Mesendoderm (in vitro differentiated cells): ENCODE measurements at regions not wholly inside any gene's neighbourhood (a gene's known extent, or its start where the extent isn't known, plus 50 kb on each side); places are given as distances from the start of the nearest gene placed in this dataset.

Experiments used
- DNase-seq: peaks from one replicate; pipeline ENCODE4 v3.0.0; 2013
- H2AK5ac ChIP-seq: 2 replicates; pipeline ENCODE4 v1.6.1; 2013; ENCODE audit warnings: low read length, inconsistent platforms
- H2BK120ac ChIP-seq: 2 replicates; pipeline ENCODE4 v1.6.1; 2013; ENCODE audit warnings: low read depth, mild to moderate bottlenecking, low read length, moderate library complexity, mixed read lengths
- H2BK15ac ChIP-seq: replicated peaks from 2 replicates; pipeline ENCODE4 v1.6.1; 2013; ENCODE audit warnings: low read depth, mild to moderate bottlenecking, moderate library complexity
- H2BK5ac ChIP-seq: 2 replicates; pipeline ENCODE4 v1.6.1; 2013; ENCODE audit warnings: low read length, inconsistent platforms
- H3K18ac ChIP-seq: 2 replicates; pipeline ENCODE4 v1.6.1; 2013; ENCODE audit warnings: mild to moderate bottlenecking, low read length, mixed read lengths
- H3K23ac ChIP-seq: one replicate; pipeline ENCODE4 v1.6.1; 2013; ENCODE audit warnings: low read length
- H3K27ac ChIP-seq: 2 replicates; pipeline ENCODE4 v1.5.1; 2013; ENCODE audit warnings: low read depth, mild to moderate bottlenecking, inconsistent platforms, low read length, moderate library complexity
- H3K27me3 ChIP-seq: 2 replicates; pipeline ENCODE4 v1.6.1; 2013; ENCODE audit warnings: low read length, control low read depth, mild to moderate bottlenecking, inconsistent platforms; ENCODE audit not compliant: insufficient read depth, poor library complexity
- H3K36me3 ChIP-seq: 2 replicates; pipeline ENCODE4 v1.6.1; 2013; ENCODE audit warnings: low read length, inconsistent platforms; ENCODE audit not compliant: control insufficient read depth, insufficient read depth
- H3K4ac ChIP-seq: one replicate; pipeline ENCODE4 v1.6.1; 2013; ENCODE audit warnings: low read depth, mild to moderate bottlenecking, low read length, moderate library complexity
- H3K4me1 ChIP-seq: 2 replicates; pipeline ENCODE4 v1.6.1; 2013; ENCODE audit warnings: low read depth, low read length, inconsistent platforms; ENCODE audit not compliant: control insufficient read depth
- H3K4me2 ChIP-seq: 2 replicates; pipeline ENCODE4 v1.6.1; 2013; ENCODE audit warnings: low read length
- H3K4me3 ChIP-seq: 2 replicates; pipeline ENCODE4 v1.5.1; 2013; ENCODE audit warnings: mild to moderate bottlenecking, low read length
- H3K56ac ChIP-seq: one replicate; pipeline ENCODE4 v1.6.1; 2013; ENCODE audit warnings: low read length
- H3K79me1 ChIP-seq: 2 replicates; pipeline ENCODE4 v1.6.1; 2013; ENCODE audit warnings: low read length, inconsistent platforms
- H3K79me2 ChIP-seq: 2 replicates; pipeline ENCODE4 v1.6.1; 2013; ENCODE audit warnings: mild to moderate bottlenecking, low read length; ENCODE audit not compliant: control insufficient read depth, insufficient read depth
- H3K9ac ChIP-seq: 2 replicates; pipeline ENCODE4 v1.6.1; 2013; ENCODE audit warnings: low read length, inconsistent platforms
- H4K5ac ChIP-seq: one replicate; pipeline ENCODE4 v1.6.1; 2013; ENCODE audit warnings: low read length
- H4K8ac ChIP-seq: one replicate; pipeline ENCODE4 v1.6.1; 2013; ENCODE audit warnings: low read depth, mild to moderate bottlenecking, control low read depth, low read length, moderate library complexity
- WGBS: extraction: QIAGEN DNeasy Blood & Tissue Kit; methylation state at CpG from one replicate; pipeline ENCODE4 v1.1.7; 2013; ENCODE audit warnings: low lambda C conversion rate, missing lambda C conversion rate; ENCODE audit not compliant: insufficient coverage; ENCODE audit errors: extremely low coverage; 5-methylcytosine and 5-hydroxymethylcytosine counted together

DNA sequence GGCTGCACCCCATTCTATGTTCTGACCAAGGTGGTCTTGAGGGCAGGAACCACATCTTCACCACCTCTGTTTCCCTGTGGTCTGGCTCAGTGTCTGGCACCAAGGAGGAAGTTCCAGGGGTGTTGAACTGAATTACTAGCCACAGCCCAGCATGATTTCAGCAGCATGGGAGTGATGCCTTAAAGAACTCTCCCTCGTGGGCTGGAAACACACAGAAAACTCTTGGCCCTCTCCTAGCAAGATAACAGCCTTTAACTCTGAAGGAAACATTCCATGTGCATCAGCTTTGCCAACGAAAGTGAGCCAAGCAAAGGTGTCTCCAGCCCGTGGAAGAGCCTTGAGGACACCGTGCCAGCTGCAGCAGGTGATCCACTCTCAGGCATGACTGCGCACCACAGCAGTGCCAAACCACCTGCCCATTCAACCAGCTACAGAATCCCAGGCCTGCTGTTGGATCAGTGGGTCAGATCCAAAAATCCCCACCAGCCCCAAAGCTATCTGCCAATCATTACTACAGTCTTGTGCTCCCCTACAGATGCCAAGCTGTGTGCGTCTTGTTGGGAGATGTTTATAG is 124.8 kb downstream of the TTC32 start:
- no peak overlapping the region for H2BK15ac ChIP-seq
- no peak overlapping the region for H3K23ac ChIP-seq
- no peak overlapping the region for H3K4me2 ChIP-seq
- H3K4me3 ChIP-seq, result no peak overlapping the region
- no peaks in the 10 kb centered on the region for H3K27me3 ChIP-seq
- no CpG with 5 or more reads among the region's 6 CpGs for WGBS
- H3K4ac ChIP-seq, result no peak overlapping the region
- H4K5ac ChIP-seq, result no peak overlapping the region
- no peak overlapping the region for H3K18ac ChIP-seq
- H2BK120ac ChIP-seq, result no peak overlapping the region
- H3K79me2 ChIP-seq, result no peaks in the 10 kb centered on the region
- no peak overlapping the region for H2AK5ac ChIP-seq
- H3K79me1 ChIP-seq, result no peaks in the 10 kb centered on the region
- no peak overlapping the region for H3K27ac ChIP-seq
- H4K8ac ChIP-seq, result no peak overlapping the region
- DNase-seq, result no peak
- H3K36me3 ChIP-seq, result no peaks in the 10 kb centered on the region
- peaks cover 11% of the 10 kb centered on the region for H3K4me1 ChIP-seq
- no peak overlapping the region for H3K9ac ChIP-seq
- H2BK5ac ChIP-seq, result no peak overlapping the region
- no peak overlapping the region for H3K56ac ChIP-seq

DNA sequence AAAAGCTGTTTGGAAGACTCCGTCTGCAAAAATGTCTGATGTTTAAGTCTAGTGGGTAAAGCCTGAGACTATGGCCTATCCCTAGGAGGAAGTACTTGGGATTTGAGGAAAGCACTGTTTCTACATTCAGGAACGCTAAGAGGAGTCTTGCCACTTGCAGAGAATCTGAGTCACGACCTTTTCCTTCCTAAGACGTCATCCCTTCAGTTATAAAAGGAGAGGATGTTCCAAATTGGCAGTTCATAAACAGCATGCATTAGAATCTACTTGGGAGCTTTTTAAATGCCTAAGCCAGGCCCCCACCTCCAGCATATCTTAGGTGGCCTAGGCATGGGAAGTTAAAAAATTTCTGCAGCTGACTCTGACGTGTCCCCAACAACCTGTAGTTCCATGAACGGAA is 125.9 kb downstream of the TTC32 start:
- Histone ChIP-seq H3K4me3 (no peak overlapping the region), H3K18ac (no peak overlapping the region), H3K56ac (no peak overlapping the region), H4K8ac (no peak overlapping the region), H2BK120ac (no peak overlapping the region), H3K27me3 (no peaks in the 10 kb centered on the region), H2AK5ac (no peak overlapping the region), H3K23ac (no peak overlapping the region), H3K27ac (no peak overlapping the region), H3K4ac (no peak overlapping the region), H3K9ac (no peak overlapping the region), H3K79me2 (no peaks in the 10 kb centered on the region), H2BK5ac (no peak overlapping the region), H3K4me2 (no peak overlapping the region), H3K36me3 (no peaks in the 10 kb centered on the region), H2BK15ac (no peak overlapping the region), H4K5ac (no peak overlapping the region), H3K4me1 (peaks cover 11% of the 10 kb centered on the region), H3K79me1 (no peaks in the 10 kb centered on the region)
- WGBS, result no CpG with 5 or more reads among the region's 6 CpGs
- no peak for DNase-seq

DNA sequence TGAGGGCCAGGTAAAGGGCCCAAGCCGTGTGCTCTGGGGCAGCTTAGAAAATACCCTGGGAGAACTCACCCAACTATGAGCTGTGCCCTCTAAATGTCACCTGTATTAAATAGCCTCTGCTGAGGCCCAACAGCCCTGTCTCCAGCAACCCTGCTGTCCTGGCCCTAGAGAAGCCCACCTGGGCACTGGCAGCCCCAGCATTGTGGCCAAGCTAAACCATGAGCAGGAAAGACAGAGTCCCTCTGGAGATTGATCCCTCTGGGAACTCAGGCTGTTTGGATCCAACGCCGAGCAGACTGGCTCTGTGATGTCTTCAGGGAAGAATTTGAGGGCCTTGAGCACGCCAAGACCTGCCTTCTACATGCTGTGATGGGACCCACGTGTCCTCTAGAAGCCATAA is 126.5 kb downstream of the TTC32 start:
- WGBS, result no CpG with 5 or more reads among the region's 5 CpGs
- Histone ChIP-seq H3K36me3 (no peaks in the 10 kb centered on the region), H3K79me1 (no peaks in the 10 kb centered on the region), H2BK15ac (no peak overlapping the region), H3K56ac (no peak overlapping the region), H3K4me2 (no peak overlapping the region), H3K27ac (no peak overlapping the region), H3K18ac (no peak overlapping the region), H3K4ac (no peak overlapping the region), H3K23ac (no peak overlapping the region), H2AK5ac (no peak overlapping the region), H2BK5ac (no peak overlapping the region), H3K79me2 (no peaks in the 10 kb centered on the region), H3K27me3 (no peaks in the 10 kb centered on the region), H2BK120ac (no peak overlapping the region), H4K5ac (no peak overlapping the region), H4K8ac (no peak overlapping the region), H3K4me3 (no peak overlapping the region), H3K9ac (no peak overlapping the region), H3K4me1 (peaks cover 11% of the 10 kb centered on the region)
- no peak for DNase-seq

DNA sequence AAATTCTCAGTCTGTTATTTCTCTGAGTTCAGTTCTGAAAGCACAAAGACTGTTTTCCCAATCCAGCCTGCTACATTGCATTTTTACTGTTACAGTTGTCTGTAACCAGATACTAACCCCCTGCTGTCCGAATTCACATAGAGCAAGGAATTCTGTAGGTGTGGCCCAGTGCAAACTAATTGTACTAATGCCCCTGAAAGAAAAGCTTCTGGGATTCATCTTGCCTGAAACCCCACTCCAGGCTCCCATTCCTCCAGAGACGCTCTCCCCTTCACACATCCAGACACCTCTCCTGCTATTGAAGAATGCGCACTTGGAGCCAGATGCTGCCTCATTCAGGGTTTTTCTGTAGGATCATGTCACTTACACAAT is 127.0 kb downstream of the TTC32 start:
- Histone ChIP-seq H3K56ac (peak overlapping the region; percentile 35), H3K18ac (no peak overlapping the region), H2BK15ac (no peak overlapping the region), H3K79me2 (no peaks in the 10 kb centered on the region), H3K23ac (no peak overlapping the region), H3K27ac (no peak overlapping the region), H3K9ac (no peak overlapping the region), H3K4me1 (peaks cover 11% of the 10 kb centered on the region), H3K79me1 (no peaks in the 10 kb centered on the region), H3K27me3 (no peaks in the 10 kb centered on the region), H2BK120ac (no peak overlapping the region), H4K8ac (no peak overlapping the region), H2BK5ac (no peak overlapping the region), H4K5ac (no peak overlapping the region), H3K4me3 (no peak overlapping the region), H3K4me2 (no peak overlapping the region), H3K4ac (no peak overlapping the region), H3K36me3 (no peaks in the 10 kb centered on the region), H2AK5ac (no peak overlapping the region)
- no CpG with 5 or more reads among the region's 3 CpGs for WGBS
- DNase-seq, result peak; percentile 86

DNA sequence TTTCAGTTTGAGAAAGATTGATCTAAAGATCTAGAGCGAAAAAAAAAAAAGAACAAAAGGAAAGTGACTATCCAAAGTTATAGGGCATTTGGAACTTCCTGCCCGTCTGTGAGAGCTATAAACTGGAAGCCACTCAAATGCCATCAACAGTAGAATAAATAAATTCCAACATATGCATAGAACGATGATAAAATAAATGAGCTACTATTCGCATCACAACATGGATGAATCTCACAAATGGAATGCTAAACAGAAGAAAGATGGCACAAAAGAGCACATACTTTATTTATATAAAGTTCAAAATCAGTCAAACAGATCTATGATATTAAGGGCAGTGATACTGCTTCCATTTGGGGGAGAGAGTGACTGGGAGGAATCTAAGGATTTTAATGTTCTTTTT is 128.8 kb downstream of the TTC32 start:
- H2AK5ac ChIP-seq, result no peak overlapping the region
- no peak overlapping the region for H2BK15ac ChIP-seq
- no peaks in the 10 kb centered on the region for H3K27me3 ChIP-seq
- no peak for DNase-seq
- H3K4me1 ChIP-seq, result peaks cover 11% of the 10 kb centered on the region
- no peak overlapping the region for H3K4me3 ChIP-seq
- no peak overlapping the region for H2BK120ac ChIP-seq
- H3K4ac ChIP-seq, result no peak overlapping the region
- H4K5ac ChIP-seq, result no peak overlapping the region
- no peak overlapping the region for H3K56ac ChIP-seq
- no peaks in the 10 kb centered on the region for H3K79me1 ChIP-seq
- H3K23ac ChIP-seq, result no peak overlapping the region
- WGBS, result no CpG with 5 or more reads among the region's 4 CpGs
- no peak overlapping the region for H3K18ac ChIP-seq
- no peaks in the 10 kb centered on the region for H3K36me3 ChIP-seq
- no peaks in the 10 kb centered on the region for H3K79me2 ChIP-seq
- no peak overlapping the region for H4K8ac ChIP-seq
- H3K27ac ChIP-seq, result no peak overlapping the region
- H3K9ac ChIP-seq, result no peak overlapping the region
- no peak overlapping the region for H2BK5ac ChIP-seq
- H3K4me2 ChIP-seq, result no peak overlapping the region

DNA sequence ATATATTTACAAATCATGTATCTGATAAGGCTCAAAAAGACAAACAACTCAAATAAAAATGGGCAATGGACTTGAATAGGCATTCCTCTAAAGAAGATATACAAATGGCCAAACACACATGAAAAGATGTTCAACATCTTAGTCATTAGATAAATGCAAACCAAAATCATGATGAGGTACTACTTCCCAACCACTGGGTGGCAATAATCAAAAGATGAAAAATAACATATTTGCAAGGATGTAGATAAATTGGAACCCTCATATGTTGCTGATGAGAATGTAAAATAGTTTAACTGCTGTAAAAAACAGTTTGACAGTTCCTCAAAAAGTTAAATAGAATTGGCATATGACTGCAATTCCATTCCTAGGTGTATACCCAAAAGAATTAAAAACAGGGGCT is 132.3 kb downstream of the TTC32 start:
- H3K79me1 ChIP-seq, result no peaks in the 10 kb centered on the region
- no peak overlapping the region for H3K9ac ChIP-seq
- H2AK5ac ChIP-seq, result no peak overlapping the region
- H3K27me3 ChIP-seq, result no peaks in the 10 kb centered on the region
- no peaks in the 10 kb centered on the region for H3K79me2 ChIP-seq
- no peak overlapping the region for H2BK5ac ChIP-seq
- no peaks in the 10 kb centered on the region for H3K36me3 ChIP-seq
- H3K18ac ChIP-seq, result no peak overlapping the region
- H3K23ac ChIP-seq, result no peak overlapping the region
- no peak overlapping the region for H4K5ac ChIP-seq
- no peak overlapping the region for H3K56ac ChIP-seq
- H2BK120ac ChIP-seq, result no peak overlapping the region
- H3K4me2 ChIP-seq, result no peak overlapping the region
- no peak overlapping the region for H3K4me3 ChIP-seq
- H4K8ac ChIP-seq, result no peak overlapping the region
- no peak overlapping the region for H2BK15ac ChIP-seq
- no peak overlapping the region for H3K4ac ChIP-seq
- no peak for DNase-seq
- no peak overlapping the region for H3K27ac ChIP-seq
- peaks cover 4% of the 10 kb centered on the region for H3K4me1 ChIP-seq
